HG03565 (cell line): ENCODE measurements at regions not wholly inside any gene's neighbourhood (a gene's known extent, or its start where the extent isn't known, plus 50 kb on each side); places are given as distances from the start of the nearest gene placed in this dataset.
"Not testable (repeated sequence)": the region's sequence is repeated elsewhere in the genome, so short reads cannot be mapped to it uniquely, and the experiment has no call there.

ENCODE experiments used
- ATAC-seq: cut with Tn5 transposase; IDR thresholded peaks from one replicate; pipeline ENCODE4 v1.9.1; 2021; ENCODE audit warnings: mild to moderate bottlenecking, moderate library complexity; ENCODE audit not compliant: unreplicated experiment

GRCh38 chr6:27547157-27548075, 74.5 kb upstream of the ZNF184 start:
- no peak for ATAC-seq

- no peak for ATAC-seq
Observed at GRCh38 chr6:27546522-27546921, 73.6 kb upstream of the ZNF184 start.

GRCh38 chr6:27545271-27546046, 72.6 kb upstream of the ZNF184 start:
- ATAC-seq: peak; percentile 38

DNA sequence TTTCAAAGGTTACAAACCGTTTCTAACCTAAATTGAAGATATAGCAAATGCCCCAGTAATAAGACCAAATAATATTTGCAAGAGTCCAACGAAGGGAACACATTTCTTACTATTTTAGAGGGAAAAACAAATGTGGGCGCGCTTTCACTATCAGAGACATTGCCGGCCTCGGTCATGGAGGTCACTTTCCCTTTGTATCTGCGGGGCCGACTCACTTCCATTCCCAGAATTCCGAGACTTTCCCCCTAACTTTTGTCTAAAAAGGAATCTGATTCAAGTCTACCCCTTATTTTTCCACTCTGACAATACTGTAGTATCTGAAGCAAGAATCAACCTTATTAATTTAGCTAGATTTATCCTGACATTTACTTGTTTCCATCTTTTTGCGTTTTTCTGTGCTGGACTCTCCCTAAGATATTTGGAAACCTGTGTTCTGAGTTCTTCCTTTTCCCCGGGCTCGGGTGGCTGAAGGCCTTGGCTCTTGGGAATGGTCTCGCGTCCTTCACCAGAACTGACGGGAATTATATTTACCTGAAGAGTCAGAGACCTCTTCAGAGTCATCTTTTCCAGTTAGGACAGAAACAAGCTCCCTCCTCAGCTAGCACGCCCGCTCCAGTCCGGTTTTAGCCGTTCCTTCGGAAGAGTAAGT, 71.8 kb upstream of the ZNF184 start:
- no peak for ATAC-seq

DNA sequence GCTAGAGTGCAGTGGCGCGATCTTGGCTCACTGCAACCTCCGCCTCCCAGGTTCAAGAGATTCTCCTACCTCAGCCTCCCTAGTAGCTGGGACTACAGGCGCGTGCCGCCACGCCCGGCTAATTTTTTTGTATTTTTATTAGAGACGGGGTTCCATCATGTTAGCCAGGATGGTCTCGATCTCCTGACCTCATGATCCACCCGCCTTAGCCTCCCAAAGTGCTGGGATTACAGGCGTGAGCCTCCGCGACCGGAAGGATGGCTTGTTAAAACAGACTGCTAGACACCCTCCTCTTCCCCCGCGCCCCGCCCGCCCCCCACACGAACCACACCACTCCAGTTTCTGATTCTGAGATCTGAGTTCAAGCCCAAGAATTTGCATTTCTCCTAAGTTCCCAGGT, 71.2 kb upstream of the ZNF184 start:
- not testable (repeated sequence) for ATAC-seq

DNA sequence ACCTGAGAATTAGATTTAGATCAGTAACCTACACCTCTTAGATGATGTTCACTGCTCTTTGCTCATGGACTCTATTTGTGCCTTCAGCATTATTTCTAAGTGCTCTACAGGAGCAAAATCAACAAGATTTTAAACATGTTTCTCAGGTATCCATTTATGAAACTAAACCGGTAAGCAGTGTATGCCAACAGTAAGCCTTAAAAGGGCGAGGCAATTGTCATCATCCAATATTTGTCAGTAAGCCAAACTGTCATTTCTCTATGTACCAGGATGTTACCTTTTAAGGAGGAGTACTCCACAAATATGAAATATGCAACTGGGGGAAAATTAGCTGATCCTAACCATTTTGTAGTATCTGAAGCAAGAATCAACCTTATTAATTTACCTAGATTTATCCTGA, 69.6 kb upstream of the ZNF184 start:
- no peak for ATAC-seq

GRCh38 chr6:27541933-27542297, 69.0 kb upstream of the ZNF184 start:
- ATAC-seq: no peak

- no peak for ATAC-seq
Observed at GRCh38 chr6:27541212-27541932, 68.5 kb upstream of the ZNF184 start.

- ATAC-seq: no peak
Observed at GRCh38 chr6:27539551-27539950, 66.6 kb upstream of the ZNF184 start.

- no peak for ATAC-seq
Observed at GRCh38 chr6:27532820-27533538, 60.1 kb upstream of the ZNF184 start.

- ATAC-seq: no peak
Observed at GRCh38 chr6:27531772-27532459, 59.0 kb upstream of the ZNF184 start.

DNA sequence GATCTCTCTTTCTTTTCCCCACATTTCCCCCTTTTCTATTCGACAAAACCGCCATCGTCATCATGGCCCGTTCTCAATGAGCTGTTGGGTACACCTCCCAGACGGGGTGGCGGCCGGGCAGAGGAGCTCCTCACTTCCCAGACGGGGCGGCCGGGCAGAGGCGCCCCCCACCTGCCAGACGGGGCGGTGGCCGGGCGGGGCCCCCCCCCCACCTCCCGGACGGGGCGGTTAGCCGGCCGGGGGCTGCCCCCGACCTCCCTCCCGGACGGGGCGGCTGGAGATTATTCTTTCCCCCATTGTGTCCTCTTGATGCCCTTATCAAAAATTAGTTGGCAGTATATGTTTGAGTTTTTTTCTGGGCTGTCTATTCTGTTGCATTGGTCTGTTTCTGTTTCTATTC, 56.9 kb upstream of the ZNF184 start:
- ATAC-seq: not testable (repeated sequence)

DNA sequence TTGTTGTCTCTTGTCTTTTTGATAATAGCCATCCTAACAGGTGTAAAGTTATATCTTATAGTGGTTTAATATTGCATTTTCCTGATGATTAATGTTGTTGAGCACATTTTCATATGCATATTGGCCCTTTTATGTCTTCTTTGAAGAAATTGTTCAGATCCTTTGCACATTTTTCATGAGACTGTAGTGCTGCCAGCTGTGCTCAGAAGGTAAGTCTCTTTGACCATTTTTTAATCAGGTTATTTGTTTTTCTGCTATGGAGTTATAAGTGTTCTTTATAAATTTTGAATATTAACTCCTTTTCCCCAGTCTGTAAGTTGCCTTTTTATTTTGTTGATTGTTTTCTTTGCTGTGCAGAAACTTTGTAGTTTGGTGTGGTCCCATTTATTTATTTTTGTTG, 55.8 kb upstream of the ZNF184 start:
- no peak for ATAC-seq
